Esophagus squamous epithelium (tissue), 4 donors: ENCODE measurements at regions not wholly inside any gene's neighbourhood (a gene's known extent, or its start where the extent isn't known, plus 50 kb on each side); places are given as distances from the start of the nearest gene placed in this dataset.

Experiments used
- POLR2A ChIP-seq, 4 donors: fragments of 450-650 bp; IDR thresholded peaks; one replicate each; pipeline ENCODE4 v1.6.1; 2017; ENCODE audit warnings: antibody characterized with exemption in 4 of 4, mild to moderate bottlenecking in 4 of 4, moderate library complexity in 3 of 4
- TF ChIP-seq, protein P1 (sequence below), 6 experiments: fragments of 450-650 bp in 4 of 6; fragments of 200-600 bp in 2 of 6; sonication (generic) in 2 of 6; IDR thresholded peaks; one replicate each; pipeline ENCODE4 v1.5.1; 2016 to 2019; ENCODE audit warnings: antibody characterized with exemption in 6 of 6, mild to moderate bottlenecking in 4 of 6, moderate library complexity in 4 of 6

- TF ChIP-seq POLR2A (IDR thresholded peaks at IDR 0.05) = no peak
- TF ChIP-seq, protein P1, sequence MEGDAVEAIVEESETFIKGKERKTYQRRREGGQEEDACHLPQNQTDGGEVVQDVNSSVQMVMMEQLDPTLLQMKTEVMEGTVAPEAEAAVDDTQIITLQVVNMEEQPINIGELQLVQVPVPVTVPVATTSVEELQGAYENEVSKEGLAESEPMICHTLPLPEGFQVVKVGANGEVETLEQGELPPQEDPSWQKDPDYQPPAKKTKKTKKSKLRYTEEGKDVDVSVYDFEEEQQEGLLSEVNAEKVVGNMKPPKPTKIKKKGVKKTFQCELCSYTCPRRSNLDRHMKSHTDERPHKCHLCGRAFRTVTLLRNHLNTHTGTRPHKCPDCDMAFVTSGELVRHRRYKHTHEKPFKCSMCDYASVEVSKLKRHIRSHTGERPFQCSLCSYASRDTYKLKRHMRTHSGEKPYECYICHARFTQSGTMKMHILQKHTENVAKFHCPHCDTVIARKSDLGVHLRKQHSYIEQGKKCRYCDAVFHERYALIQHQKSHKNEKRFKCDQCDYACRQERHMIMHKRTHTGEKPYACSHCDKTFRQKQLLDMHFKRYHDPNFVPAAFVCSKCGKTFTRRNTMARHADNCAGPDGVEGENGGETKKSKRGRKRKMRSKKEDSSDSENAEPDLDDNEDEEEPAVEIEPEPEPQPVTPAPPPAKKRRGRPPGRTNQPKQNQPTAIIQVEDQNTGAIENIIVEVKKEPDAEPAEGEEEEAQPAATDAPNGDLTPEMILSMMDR (IDR thresholded peaks at IDR 0.05) = no peak
Observed at GRCh38 chr3:176896640-176897039, 300.6 kb downstream of the TBL1XR1 start.
